Motor neuron (in vitro differentiated cells): ENCODE measurements at regions not wholly inside any gene's neighbourhood (a gene's known extent, or its start where the extent isn't known, plus 50 kb on each side); places are given as distances from the start of the nearest gene placed in this dataset.

Experiments
- ATAC-seq, 8 experiments: fragments of 200-7000 bp; cut with Tn5 transposase; replicated peaks in 6 of 8; 2 replicates each; pipeline ENCODE4 v1.8.0; 2021; ENCODE audit warnings: mild to moderate bottlenecking in 8 of 8, moderate library complexity in 8 of 8
- H3K27ac ChIP-seq, 2 donors: fragments of 250-450 bp; sonication (Bioruptor Pico); 2 replicates each; pipeline ENCODE4 v1.9.0; 2021; ENCODE audit warnings: antibody characterized with exemption in 2 of 2, mild to moderate bottlenecking in 2 of 2, moderate library complexity in 1 of 2
- H3K4me1 ChIP-seq, 2 donors: fragments of 250-450 bp; sonication (Bioruptor Pico); replicated peaks in 1 of 2; 2 replicates each; pipeline ENCODE4 v1.6.1; 2021; ENCODE audit warnings: antibody characterized with exemption in 2 of 2, mild to moderate bottlenecking in 2 of 2, moderate library complexity in 1 of 2
- H3K4me3 ChIP-seq, 5 donors: fragments of 250-450 bp; sonication (Bioruptor Pico); 2 replicates each; pipeline ENCODE4 v1.9.0; 2021; ENCODE audit warnings: antibody characterized with exemption in 5 of 5, mild to moderate bottlenecking in 5 of 5, moderate library complexity in 4 of 5
- WGBS, 10 experiments: fragments of 450-650 bp; shearing (Covaris generic); methylation state at CpG; one replicate each; pipeline ENCODE4 v1.0.0; 2022; 5-methylcytosine and 5-hydroxymethylcytosine counted together
- in situ Hi-C, 9 experiments: fragments of 400-800 bp; cut with MboI; loops; one replicate each; pipeline ENCODE4 v1.15.0; 2021; ENCODE audit warnings: low sequenced_read_pairs in 9 of 9, low pct_unique_long_range_greater_than_20kb in 2 of 9; ENCODE audit not compliant: unreplicated experiment in 9 of 9

DNA sequence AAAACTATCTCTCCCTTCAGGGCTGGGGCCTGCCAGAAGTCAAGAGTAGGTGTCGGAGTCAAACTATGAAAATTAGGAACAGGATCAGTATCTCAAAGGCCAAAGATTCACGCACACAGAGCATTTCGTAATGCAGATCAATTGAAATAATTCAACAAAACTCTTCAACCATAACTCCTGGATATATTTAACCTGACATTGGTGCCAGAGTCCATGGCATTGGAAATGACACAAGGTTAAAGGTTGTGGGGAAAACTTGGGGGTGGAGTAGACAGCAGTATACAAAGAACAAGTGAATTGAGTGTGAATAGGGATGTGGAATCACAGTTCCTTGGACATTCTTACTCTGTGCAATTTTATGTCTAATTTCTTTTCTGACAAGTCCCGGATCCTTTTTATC lies 788.0 kb upstream of the GYPC start:
- in situ Hi-C loops, result no loop called here
- no peak overlapping the region for H3K4me3 ChIP-seq
- 25 to 100% (median 62%) methylated on average over 2 to 4 of the region's 4 CpGs; no CpG with 5 or more reads in 1 of the 10 experiments for WGBS, 10 experiments
- no peaks in the 10 kb centered on the region for H3K4me1 ChIP-seq
- no peak overlapping the region for H3K27ac ChIP-seq
- ATAC-seq, result no peak

DNA sequence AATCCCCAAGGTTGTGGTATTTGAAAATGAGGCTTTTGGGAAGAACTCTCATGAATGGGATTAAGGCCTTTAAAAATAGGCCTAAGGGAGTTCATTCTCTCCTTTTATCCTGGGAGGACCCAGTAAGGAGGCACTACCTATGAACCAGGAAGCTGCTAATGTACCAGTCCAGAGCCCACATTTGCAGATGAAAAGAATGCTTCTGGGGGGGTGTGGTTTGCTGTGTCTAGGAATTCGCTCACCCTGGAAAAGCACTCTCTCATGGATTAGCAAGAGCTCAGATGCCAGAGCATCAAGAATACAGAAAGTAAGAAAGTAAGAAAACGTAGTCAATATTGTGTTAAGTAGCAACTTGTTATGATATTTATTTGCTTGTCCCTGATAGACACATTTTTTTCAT lies 785.7 kb upstream of the GYPC start:
- in situ Hi-C loops, result no loop called here
- no peak for ATAC-seq
- Histone ChIP-seq H3K27ac (no peak overlapping the region), H3K4me3 (no peak overlapping the region), H3K4me1 (no peaks in the 10 kb centered on the region)
- 0 to 81% (median 20%) methylated on average over 1 to 2 of the region's 2 CpGs; no CpG with 5 or more reads in 3 of the 10 experiments for WGBS, 10 experiments

DNA sequence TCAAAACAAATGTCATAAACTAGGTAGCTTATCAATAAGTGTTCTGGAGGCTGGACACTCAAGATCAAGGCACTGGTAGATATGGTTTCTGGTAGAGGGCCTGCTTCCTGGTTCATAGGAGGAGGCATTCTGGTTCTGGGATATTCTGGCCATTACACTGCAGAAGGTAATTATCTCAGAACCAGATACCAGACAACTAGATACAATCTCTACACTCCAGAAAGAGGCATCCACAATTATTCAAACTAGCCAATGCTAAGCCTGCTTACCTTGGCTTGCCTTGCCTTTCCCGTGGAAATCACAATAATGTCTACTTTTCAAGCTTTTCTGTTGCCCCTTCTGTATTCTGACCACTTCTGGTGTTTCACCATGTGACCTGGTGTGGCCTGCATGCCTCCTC lies 785.2 kb upstream of the GYPC start:
- no peak for ATAC-seq
- WGBS, 10 experiments, result 0 to 100% (median 39%) methylated on average over 1 of the region's 1 CpG; no CpG with 5 or more reads in 4 of the 10 experiments
- in situ Hi-C loops, result no loop called here
- no peak overlapping the region for H3K4me3 ChIP-seq
- H3K4me1 ChIP-seq, result no peaks in the 10 kb centered on the region
- no peak overlapping the region for H3K27ac ChIP-seq

DNA sequence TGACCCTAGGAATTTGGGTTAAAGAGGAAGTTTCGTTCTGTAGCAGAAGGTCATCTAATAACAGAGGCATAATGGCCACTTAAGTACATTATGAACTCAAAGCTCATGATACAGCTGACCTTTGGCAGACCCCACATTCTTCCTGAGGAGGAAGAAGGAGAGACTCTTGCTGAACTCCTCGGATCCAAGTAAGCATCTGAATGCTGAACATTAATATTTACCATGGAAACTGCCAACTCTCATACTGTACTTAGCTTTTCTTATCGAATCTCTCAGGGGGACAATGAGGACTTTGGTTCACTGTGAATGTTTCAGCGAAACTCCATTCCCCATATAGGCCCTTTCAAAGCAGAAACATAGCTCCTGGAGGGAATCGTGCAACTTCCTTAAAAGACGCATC lies 781.4 kb upstream of the GYPC start:
- in situ Hi-C loops, result no loop called here
- WGBS, 10 experiments, result 0 to 96% (median 61%) methylated on average over 1 to 6 of the region's 6 CpGs; no CpG with 5 or more reads in 1 of the 10 experiments

DNA sequence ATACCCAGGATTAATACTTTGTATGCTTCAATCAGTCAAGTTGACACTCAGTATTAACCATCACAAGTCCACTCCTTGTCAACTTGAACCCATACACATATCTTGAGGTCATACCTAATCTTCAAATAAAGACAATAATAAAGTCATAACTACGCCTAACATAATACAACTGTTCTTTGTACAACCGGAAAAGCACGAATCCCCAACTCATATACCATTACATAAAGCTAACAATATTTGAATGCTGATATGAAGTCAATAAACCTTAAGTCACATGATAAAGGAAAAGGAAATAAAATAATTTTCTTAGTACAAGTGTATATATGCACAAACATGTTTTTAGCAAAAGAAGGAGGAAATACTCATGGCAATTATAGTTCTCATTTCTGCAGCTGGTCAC lies 770.6 kb upstream of the GYPC start:
- ATAC-seq, result no peak
- Histone ChIP-seq H3K4me3 (no peak overlapping the region), H3K4me1 (no peaks in the 10 kb centered on the region), H3K27ac (no peak overlapping the region)
- 44 to 95% (median 80%) methylated on average over 1 to 3 of the region's 3 CpGs; no CpG with 5 or more reads in 1 of the 10 experiments for WGBS, 10 experiments
- in situ Hi-C loops, result no loop called here

More for the DNA sequence above, 781.4 kb upstream of the GYPC start:
- H3K27ac ChIP-seq, result no peak overlapping the region
- no peak overlapping the region for H3K4me3 ChIP-seq
- no peak for ATAC-seq
- no peaks in the 10 kb centered on the region for H3K4me1 ChIP-seq

DNA sequence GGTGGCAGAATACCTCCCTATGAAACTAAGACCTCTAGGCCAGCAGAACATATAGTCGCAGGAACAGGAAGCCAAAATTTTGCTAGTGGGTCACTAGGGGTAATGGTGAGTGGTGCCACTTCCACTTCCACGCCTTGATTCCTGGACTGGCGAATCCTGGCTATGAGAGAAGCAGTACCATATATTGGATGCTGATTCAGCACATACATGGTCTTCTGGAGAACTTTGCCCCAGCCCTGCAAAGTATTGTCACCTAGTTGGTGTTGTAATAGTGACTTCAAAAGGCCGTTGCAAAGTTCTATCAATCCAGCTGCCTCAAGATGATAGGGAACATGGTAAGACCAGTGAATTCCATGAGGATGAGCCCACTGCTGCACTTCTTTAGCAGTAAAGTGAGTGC lies 769.8 kb upstream of the GYPC start:
- no peak for ATAC-seq
- WGBS, 10 experiments, result 8 to 100% (median 61%) methylated on average over 1 to 4 of the region's 4 CpGs; no CpG with 5 or more reads in 4 of the 10 experiments
- Histone ChIP-seq H3K4me1 (no peaks in the 10 kb centered on the region), H3K4me3 (no peak overlapping the region), H3K27ac (no peak overlapping the region)
- in situ Hi-C loops, result no loop called here

DNA sequence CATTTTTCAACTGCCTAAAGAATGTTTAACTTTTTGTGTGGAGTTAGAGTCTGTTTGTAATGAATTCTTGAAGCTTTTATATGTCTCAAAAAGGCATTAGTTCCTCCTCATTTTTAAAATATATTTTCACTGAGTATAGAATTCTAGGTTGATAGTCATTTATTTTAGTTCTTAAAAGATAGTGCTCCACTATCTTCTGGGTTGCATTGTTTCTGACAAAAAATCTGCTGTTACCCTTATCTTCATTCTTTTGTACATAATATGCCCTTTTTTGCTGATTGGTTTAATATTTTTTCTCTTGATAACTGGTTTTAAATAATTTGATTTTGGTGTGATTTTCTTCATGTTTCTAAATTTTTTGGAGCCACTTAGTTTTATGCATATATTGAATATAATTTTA lies 754.7 kb upstream of the GYPC start:
- H3K27ac ChIP-seq, result no peak overlapping the region
- H3K4me3 ChIP-seq, result no peak overlapping the region
- in situ Hi-C loops, result no loop called here
- H3K4me1 ChIP-seq, result no peaks in the 10 kb centered on the region
- ATAC-seq, result no peak

DNA sequence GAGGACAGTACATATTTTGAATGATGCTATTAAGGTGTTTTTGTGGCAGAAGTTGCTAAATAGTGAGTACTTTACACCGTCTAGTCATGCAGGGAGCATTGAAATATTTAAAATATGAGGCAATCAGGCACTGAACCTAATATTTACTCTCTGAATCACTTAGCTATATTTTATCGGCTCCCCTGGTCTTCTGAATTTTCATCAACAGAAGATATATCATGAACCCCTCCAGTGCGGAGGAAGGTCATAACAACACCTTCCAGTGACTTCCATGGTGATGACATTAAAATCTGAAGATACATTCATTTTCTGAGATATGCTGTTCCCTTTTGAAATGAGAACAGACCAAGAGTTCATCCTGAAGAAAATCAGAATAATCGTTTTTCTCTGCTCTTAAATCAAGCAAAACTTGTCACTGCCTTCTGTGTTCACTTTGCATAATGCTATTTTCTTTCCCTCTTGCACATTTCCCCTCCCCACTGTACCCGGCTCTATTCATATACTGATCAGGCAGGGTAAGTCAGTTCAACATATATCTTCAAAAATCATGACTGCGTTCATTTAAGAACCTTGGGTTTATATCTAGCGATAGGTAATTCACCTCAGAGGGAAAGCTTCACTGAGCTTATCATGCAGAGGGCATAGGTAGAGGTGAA lies 729.9 kb upstream of the GYPC start:
- in situ Hi-C loops, result no loop called here
- peak in 5 of 8 experiments; percentile 62 to 92 (median 87) for ATAC-seq
- 0 to 100% (median 48%) methylated on average over 1 to 7 of the region's 7 CpGs; no CpG with 5 or more reads in 1 of the 10 experiments for WGBS, 10 experiments
- Histone ChIP-seq H3K4me3 (no peak overlapping the region), H3K27ac (no peak overlapping the region), H3K4me1 (peaks cover 0 to 23% of the 10 kb centered on the region in 2 donors)

DNA sequence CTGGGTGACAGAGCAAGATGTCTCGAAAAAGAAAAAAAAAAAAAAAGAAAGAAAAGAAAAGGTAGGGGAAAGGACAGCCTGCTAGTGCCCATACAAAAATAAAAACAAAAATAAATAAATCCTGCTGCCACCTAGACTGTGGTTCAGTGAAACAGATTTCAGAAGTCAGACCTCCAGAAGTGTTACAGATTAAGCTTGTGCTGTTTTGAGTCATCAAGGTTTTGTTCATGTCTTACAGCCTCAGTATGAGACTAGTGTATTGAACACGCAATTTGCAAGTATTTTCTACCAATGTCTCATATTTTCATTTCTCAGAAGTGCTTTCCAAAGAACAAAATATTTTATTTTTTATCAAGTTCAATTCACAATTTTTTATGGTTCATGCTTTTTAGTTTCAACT lies 720.4 kb upstream of the GYPC start:
- in situ Hi-C loops, result no loop called here
- Histone ChIP-seq H3K4me3 (no peak overlapping the region), H3K4me1 (no peaks in the 10 kb centered on the region), H3K27ac (no peak overlapping the region)
- ATAC-seq, result no peak
- WGBS, 10 experiments, result 6 to 100% (median 62%) methylated on average over 1 to 2 of the region's 2 CpGs

DNA sequence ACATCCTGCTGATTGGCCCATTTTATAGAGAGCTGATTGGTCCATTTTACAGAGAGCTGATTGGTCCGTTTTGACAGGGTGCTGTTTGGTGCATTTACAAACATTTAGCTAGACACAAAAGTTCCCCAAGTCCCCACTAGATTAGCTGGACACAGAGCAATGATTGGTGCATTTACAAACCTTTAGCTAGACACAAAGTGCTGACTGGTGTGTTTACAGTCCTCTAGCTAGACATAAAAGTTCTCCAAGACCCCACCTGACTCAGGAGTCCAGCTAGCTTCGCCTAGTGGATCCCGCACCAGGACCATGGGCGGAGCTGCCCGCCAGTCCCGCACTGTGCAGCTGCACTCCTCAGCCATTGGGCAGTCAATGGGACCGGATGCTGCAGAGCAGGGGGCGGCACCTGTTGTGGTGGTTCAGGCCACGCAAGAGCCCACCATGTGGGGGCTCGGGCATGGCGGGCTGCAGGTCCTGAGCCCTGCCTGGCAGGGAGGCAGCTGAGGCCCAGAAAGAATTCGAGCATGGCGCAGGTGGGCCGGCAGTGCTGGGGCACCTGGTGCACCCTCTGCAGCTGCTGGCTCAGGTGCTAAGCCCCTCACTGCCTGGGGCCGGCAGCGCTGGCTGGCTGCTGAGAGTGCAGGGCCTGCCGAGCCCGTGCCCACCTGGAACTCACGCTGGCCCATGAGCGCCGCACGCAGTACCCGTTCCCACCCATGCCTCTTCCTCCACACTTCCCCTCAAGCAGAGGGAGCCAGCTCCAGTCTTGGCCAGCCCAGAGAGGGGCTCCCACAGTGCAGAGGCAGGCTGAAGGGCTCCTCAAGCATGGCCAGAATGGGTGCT lies 713.2 kb upstream of the GYPC start:
- Histone ChIP-seq H3K27ac (no peak overlapping the region), H3K4me1 (no peaks in the 10 kb centered on the region), H3K4me3 (no peak overlapping the region)
- no peak for ATAC-seq
- 11 to 100% (median 80%) methylated on average over 1 to 7 of the region's 23 CpGs; no CpG with 5 or more reads in 4 of the 10 experiments for WGBS, 10 experiments
- in situ Hi-C loops, result no loop called here

DNA sequence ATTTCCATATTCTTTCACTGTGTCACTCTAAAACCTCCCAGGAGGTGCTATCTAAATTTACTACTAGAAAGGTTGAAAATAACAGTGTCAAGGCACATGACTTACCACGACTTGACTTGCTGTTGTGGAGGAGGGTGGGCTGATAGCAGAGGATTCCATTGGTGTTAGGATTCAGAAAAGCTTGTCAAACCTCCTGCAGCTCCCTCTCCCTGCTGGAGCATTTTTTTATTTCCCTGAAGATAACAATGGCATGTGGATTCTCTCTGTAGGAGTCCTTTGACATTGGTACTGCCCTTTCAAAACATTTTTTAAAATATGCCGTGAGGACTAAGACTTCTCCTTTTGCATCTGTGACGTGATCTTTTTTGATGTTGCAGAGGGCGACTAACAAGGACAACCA lies 696.9 kb upstream of the GYPC start:
- Histone ChIP-seq H3K4me1 (peaks cover 0 to 9% of the 10 kb centered on the region in 2 donors), H3K4me3 (no peak overlapping the region), H3K27ac (no peak overlapping the region)
- WGBS, 10 experiments, result 0 to 63% (median 30%) methylated on average over 2 to 4 of the region's 4 CpGs; no CpG with 5 or more reads in 1 of the 10 experiments
- peak in 1 of 8 experiments; percentile 32 for ATAC-seq
- in situ Hi-C loops, result no loop called here

DNA sequence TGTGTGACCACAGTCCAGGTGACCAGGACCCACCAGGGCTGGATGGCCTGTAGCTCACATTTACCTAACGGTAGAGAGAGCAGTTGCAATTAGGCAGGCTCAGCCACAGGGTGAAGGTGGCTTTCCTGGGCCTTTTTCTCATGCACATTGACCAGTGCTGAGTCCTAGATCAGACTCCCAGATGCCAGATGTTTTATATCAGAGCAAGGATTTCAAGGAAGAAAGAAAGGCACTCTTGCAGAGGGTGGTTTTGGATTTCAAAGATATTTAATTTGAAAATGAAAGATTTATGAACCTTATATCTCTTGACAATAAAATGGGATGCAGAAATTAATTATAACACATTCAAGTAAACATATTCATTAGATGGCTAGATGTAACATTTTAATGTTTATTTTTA lies 694.2 kb upstream of the GYPC start:
- no peak overlapping the region for H3K27ac ChIP-seq
- ATAC-seq, result no peak
- peaks cover 0 to 9% of the 10 kb centered on the region in 2 donors for H3K4me1 ChIP-seq
- WGBS, 10 experiments, result 0 to 50% (median 42%) methylated on average over 1 of the region's 1 CpG; no CpG with 5 or more reads in 6 of the 10 experiments
- no peak overlapping the region for H3K4me3 ChIP-seq
- in situ Hi-C loops, result no loop called here

DNA sequence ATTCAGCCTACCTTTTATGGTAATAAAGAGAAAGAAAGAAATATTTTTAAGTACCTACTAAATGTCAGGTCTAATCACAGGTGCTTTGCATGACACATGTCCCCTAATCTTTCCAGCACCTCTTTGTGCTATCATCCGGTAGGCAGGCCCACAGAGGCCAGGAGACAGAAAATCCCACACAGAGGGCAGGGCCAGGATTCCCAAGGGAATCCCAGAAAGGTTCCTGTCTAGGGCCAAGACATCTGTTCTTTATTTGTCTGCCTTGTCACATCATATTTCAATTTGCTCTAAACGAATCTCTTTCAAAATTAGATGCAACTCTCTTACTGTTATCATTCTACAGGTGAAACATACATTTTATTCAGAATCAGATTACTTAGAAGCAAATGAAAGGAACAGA lies 676.1 kb upstream of the GYPC start:
- Histone ChIP-seq H3K4me3 (no peak overlapping the region), H3K4me1 (peaks cover 13 to 18% of the 10 kb centered on the region in 2 donors), H3K27ac (no peak overlapping the region)
- peak in 2 of 8 experiments; percentile 26 to 30 for ATAC-seq
- in situ Hi-C loops, result no loop called here
- WGBS, 10 experiments, result 11 to 68% (median 37%) methylated on average over 1 to 2 of the region's 2 CpGs; no CpG with 5 or more reads in 5 of the 10 experiments
